ENCODE measurements at regions not wholly inside any gene's neighbourhood (a gene's known extent, or its start where the extent isn't known, plus 50 kb on each side); places are given as distances from the start of the nearest gene placed in this dataset.

DNA sequence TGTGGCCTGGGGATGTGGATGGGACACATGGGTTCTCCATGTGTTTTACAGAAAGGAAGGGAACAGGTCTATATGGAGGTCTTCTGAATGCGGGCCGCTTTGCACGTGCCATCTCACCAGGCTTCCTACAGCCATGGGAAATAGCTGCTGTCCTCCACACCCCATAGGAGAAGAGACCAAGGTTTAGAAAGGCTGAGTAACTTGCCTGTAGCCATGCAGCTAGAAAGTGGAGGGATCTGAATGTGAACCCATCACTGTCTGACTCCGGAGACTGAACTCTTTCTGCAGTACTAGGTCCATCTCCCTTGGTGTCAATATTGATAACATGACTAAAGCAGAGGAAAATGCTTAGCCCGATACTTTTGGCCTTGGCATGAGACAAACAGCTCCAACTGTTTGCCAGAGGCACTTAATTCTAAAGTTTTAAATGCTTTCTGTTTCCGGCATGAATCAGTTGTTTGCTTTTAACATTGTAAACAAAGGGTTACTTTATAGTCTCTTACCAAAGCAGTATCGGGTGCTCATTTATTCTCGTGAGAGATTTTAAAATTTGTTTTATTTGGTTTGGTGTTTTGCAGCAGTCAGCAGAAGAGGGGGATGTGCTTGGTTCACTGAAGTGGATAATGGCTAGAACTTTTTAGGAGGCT, 64.8 kb upstream of the LOXL4 start:
- DNase-seq (ENCODE audit: low spot score), result no peak

DNA sequence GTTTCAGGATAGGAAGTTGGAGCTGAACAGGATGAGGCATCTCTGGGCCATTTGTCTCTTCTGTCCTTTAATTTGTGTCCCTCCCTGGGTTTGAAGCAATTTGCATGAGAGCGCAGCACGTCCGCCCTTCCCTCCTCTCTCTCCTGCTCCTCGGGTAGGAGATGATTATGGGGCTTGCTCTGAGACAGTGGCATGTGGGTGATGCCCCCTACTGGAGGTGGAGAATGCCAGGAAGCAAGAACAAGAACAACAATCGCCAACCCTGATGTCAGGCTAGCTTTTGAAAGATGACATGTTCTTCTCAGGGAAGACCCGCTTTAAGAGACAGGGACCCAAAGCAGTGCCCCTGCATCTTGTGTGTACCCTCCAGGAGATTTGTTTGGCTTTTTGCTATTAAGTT, 63.9 kb upstream of the LOXL4 start:
- DNase-seq (ENCODE audit: low spot score), result no peak

DNA sequence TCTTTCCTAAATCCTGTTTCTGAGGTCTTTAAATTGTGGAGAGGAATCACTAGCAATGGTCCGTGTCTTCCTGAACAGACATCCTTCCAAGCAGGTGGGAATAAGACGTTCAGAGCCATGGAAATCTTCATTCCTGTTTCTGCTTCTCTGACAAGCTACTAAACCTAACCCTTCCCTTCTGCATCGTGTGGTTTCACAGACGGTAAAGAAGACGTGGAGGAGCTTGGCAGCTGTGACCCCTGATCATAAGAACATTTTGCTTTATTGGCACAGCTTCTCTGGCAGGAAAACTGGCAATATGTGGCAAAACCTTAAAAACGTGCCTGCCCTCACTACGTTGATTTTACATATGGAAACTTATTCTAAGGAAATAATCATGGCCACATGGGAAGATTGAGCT, 63.0 kb upstream of the LOXL4 start:
- no peak for DNase-seq (ENCODE audit: low spot score)

DNA sequence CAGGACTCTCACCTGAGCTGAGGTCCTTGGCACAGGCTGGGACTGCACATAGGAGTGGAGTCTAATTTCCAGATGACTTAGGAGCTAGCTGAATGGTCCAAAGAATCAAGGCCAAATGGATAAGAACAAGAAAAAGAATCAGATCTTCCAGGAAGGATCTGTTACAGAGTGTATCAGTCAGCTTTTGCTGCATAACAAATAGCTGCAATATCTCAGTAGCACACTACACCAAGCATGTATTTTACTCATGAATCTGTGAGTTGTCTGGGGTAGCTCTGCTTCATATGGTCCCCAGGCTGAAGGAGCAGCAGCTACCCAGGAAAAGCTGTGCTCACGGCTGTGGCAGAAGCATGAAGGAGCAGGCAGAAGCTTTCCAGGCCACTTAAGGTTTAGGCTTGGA, 60.6 kb upstream of the LOXL4 start:
- no peak for DNase-seq (ENCODE audit: low spot score)

- DNase-seq (ENCODE audit: low spot score), result no peak
Observed at GRCh38 chr10:98328163-98328562, 60.2 kb upstream of the LOXL4 start.

DNA sequence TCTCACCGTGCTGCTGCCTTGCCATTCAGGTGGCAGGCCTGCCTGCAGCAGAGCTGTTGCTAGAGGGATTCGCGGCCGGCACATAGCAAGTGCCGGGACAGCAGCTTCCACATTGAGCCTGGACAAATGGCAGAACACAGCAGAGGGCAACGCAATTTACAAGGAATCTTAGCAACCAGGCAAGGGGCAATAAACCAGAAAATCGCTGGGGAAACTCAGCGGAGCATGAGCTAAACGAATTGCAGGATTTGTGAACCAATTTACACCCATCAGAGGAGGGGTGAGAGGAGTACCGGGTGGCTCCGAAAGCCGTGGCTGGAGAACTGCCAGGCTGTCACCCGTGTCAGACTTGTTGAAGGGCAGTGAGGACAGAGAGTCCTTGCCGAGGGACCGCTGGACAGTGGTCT, 58.6 kb upstream of the LOXL4 start:
- peak; percentile 10 for DNase-seq (ENCODE audit: low spot score)

DNA sequence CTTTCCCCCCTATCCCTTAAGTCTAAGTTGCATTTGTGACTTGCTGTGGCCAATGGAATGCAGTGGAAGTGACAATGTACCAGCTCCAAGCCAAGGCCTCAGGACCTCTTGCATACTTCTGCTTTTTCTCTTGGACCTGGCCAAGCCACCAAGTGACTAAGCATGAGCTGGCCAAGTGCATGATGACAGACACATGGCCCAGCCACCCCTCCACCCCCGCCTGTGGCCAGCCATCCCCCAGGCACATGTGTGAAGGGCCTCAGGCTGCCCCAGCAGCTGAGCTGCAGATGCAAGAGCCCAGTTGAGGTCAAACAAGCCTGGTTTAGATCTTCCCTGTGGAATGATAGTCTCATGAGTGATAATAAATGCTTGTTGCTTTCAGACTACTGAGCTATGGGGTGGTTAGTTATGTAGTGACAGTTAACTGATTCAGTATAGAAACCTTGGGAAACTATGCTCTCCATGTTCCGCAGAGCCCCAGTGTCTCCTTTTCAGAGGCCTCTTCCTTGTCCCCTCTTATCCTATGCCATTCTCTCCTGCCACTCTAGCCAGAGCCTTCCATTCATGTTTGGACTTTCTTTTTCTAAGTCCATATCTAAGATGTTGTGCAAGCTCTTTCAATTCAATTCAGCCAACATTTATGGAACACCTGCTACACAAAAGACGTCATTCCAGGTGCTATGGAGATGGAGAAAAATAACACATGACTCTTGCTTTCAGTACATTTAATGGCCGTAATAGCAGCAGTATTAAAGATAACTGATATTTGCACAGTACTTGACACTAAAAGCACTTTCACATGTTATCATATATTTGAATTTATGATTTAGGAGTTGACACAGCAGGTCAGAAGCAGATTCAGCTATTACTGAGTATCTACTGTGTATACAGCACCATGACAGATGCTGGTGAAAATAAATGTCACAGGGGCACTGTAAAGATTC, 55.5 kb upstream of the LOXL4 start:
- peak; percentile 35 for DNase-seq (ENCODE audit: low spot score)

- DNase-seq (ENCODE audit: low spot score), result no peak
Observed at GRCh38 chr10:98321186-98321780, 53.3 kb upstream of the LOXL4 start.

DNA sequence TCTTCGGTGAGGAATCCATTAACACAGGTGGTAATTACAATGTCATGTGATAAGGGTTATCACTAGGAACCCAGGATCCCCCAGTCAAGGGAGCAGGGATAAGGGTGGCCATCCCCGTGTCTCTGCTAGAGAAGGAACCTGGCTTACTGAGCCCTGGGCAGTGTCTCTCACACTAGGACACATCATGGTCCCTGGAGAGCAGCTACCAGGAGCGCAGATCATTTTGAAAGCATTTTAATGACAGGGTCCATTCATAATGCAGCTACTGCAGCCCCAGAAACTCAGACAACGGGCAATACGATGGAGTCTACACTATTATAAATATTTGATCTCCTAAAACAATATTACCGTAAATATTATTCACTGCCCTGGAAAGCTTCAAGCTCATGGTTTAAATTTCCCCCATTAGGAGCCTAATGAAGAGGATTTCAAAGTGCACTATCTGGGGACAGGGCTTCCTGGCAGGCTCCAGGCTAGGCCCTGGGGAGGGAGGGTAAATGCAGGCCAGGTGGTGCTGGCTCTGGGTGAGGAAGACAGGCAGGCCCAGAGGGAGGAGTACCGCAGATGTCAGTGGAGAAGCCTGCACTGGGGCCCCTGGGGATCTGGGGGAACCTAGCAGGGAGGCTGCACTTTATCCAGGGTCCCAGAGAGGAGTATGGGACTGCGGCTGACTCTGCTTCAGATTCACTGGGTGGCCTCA, 52.6 kb upstream of the LOXL4 start:
- DNase-seq (ENCODE audit: low spot score), result no peak

DNA sequence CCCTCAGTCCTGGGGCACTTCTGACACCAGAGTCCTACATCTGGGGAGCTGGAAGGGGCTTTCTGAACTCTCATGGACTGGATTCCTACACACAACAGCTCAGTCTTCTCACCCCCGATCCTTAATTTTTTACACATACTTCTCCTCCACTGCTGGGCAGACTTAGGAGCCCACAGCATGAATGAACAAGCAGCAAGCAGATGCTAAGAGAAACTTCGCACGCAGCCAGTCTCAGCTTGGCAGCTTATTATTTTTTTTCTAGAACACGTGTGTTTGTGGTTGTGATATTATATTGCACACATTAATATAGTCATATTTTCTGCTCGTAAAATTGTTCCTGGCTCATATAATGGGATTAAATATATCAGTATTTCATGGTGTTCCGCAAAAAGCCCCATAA, 50.9 kb upstream of the LOXL4 start:
- no peak for DNase-seq (ENCODE audit: low spot score)
